ENCODE measurements at regions not wholly inside any gene's neighbourhood (a gene's known extent, or its start where the extent isn't known, plus 50 kb on each side); places are given as distances from the start of the nearest gene placed in this dataset.
A peak's percentile ranks its signal among the peaks of the same experiment; 100 is the strongest.
"Not testable (repeated sequence)": the region's sequence is repeated elsewhere in the genome, so short reads cannot be mapped to it uniquely, and the experiment has no call there.

- H3K9me3 ChIP-seq (replicated peaks): no peaks in the 10 kb centered on the region
- H3K36me3 ChIP-seq: no peaks in the 10 kb centered on the region
- no peaks in the 10 kb centered on the region; the same call in 1 of the 2 replicates for H3K27me3 ChIP-seq
- H3K27ac ChIP-seq: no peak overlapping the region
- no peak overlapping the region for H3K4me3 ChIP-seq
- no peaks in the 10 kb centered on the region for H3K4me1 ChIP-seq
- peak in 1 of 2 experiments; percentile 28 for DNase-seq
Measured at GRCh38 chr19:28301463-28301862, 911.5 kb downstream of the UQCRFS1 start.

- Histone ChIP-seq H3K4me3 (no peak overlapping the region), H3K9me3 (replicated peaks) (no peaks in the 10 kb centered on the region), H3K4me1 (no peaks in the 10 kb centered on the region), H3K27me3 (no peaks in the 10 kb centered on the region; the same call in none of the 2 replicates), H3K36me3 (no peaks in the 10 kb centered on the region), H3K27ac (no peak overlapping the region)
- DNase-seq: no peak
Measured at GRCh38 chr19:28299649-28300048, 913.3 kb downstream of the UQCRFS1 start.

- H3K4me1 ChIP-seq: no peaks in the 10 kb centered on the region
- H3K4me3 ChIP-seq: no peak overlapping the region
- no peaks in the 10 kb centered on the region for H3K9me3 ChIP-seq (replicated peaks)
- DNase-seq: no peak
- H3K36me3 ChIP-seq: no peaks in the 10 kb centered on the region
- no peaks in the 10 kb centered on the region; the same call in none of the 2 replicates for H3K27me3 ChIP-seq
- H3K27ac ChIP-seq: no peak overlapping the region
Measured at GRCh38 chr19:28297586-28298157, 915.3 kb downstream of the UQCRFS1 start.

GRCh38 chr19:28297036-28297435 is 915.9 kb downstream of the UQCRFS1 start:
- no peak overlapping the region for H3K27ac ChIP-seq
- H3K27me3 ChIP-seq: no peaks in the 10 kb centered on the region; the same call in none of the 2 replicates
- H3K9me3 ChIP-seq (replicated peaks): no peaks in the 10 kb centered on the region
- DNase-seq: no peak
- no peaks in the 10 kb centered on the region for H3K4me1 ChIP-seq
- H3K36me3 ChIP-seq: no peaks in the 10 kb centered on the region
- H3K4me3 ChIP-seq: no peak overlapping the region

- Histone ChIP-seq H3K36me3 (no peaks in the 10 kb centered on the region), H3K27ac (no peak overlapping the region), H3K9me3 (replicated peaks) (no peaks in the 10 kb centered on the region), H3K27me3 (no peaks in the 10 kb centered on the region; the same call in none of the 2 replicates), H3K4me3 (no peak overlapping the region), H3K4me1 (no peaks in the 10 kb centered on the region)
- DNase-seq: no peak
Measured at GRCh38 chr19:28296506-28296905, 916.4 kb downstream of the UQCRFS1 start.

GRCh38 chr19:28294975-28295374 is 918.0 kb downstream of the UQCRFS1 start:
- H3K4me1 ChIP-seq; H3K9me3 ChIP-seq (replicated peaks); H3K27ac ChIP-seq; DNase-seq; H3K27me3 ChIP-seq; H3K36me3 ChIP-seq; H3K4me3 ChIP-seq: not testable (repeated sequence)

GRCh38 chr19:28294395-28294794 is 918.6 kb downstream of the UQCRFS1 start:
- Histone ChIP-seq H3K36me3 (no peaks in the 10 kb centered on the region), H3K4me1 (peaks cover 4% of the 10 kb centered on the region; the same call in 1 of the 2 replicates), H3K27me3 (no peaks in the 10 kb centered on the region; the same call in none of the 2 replicates), H3K27ac (no peak overlapping the region), H3K9me3 (replicated peaks) (no peaks in the 10 kb centered on the region), H3K4me3 (no peak overlapping the region)
- no peak for DNase-seq

GRCh38 chr19:28293685-28294084 is 919.3 kb downstream of the UQCRFS1 start:
- Histone ChIP-seq H3K9me3 (replicated peaks) (no peaks in the 10 kb centered on the region), H3K27me3 (no peaks in the 10 kb centered on the region; the same call in none of the 2 replicates), H3K4me1 (peaks cover 9% of the 10 kb centered on the region; the same call in 1 of the 2 replicates), H3K36me3 (no peaks in the 10 kb centered on the region), H3K27ac (no peak overlapping the region), H3K4me3 (no peak overlapping the region)
- DNase-seq: no peak

- Histone ChIP-seq H3K27ac (no peak overlapping the region), H3K4me1 (peaks cover 9% of the 10 kb centered on the region; the same call in 1 of the 2 replicates), H3K27me3 (no peaks in the 10 kb centered on the region; the same call in none of the 2 replicates), H3K36me3 (no peaks in the 10 kb centered on the region), H3K9me3 (replicated peaks) (no peaks in the 10 kb centered on the region), H3K4me3 (no peak overlapping the region)
- peak; percentile 29 to 51 for DNase-seq
Measured at GRCh38 chr19:28292822-28293500, 920.0 kb downstream of the UQCRFS1 start.

GRCh38 chr19:28291874-28292273 is 921.1 kb downstream of the UQCRFS1 start:
- DNase-seq: no peak
- Histone ChIP-seq H3K4me1 (peaks cover 9% of the 10 kb centered on the region; the same call in 1 of the 2 replicates), H3K36me3 (no peaks in the 10 kb centered on the region), H3K9me3 (replicated peaks) (no peaks in the 10 kb centered on the region), H3K4me3 (no peak overlapping the region), H3K27me3 (no peaks in the 10 kb centered on the region; the same call in none of the 2 replicates), H3K27ac (no peak overlapping the region)

GRCh38 chr19:28290963-28291657 is 921.8 kb downstream of the UQCRFS1 start:
- H3K4me1 ChIP-seq: peaks cover 9% of the 10 kb centered on the region; the same call in 1 of the 2 replicates
- no peak overlapping the region for H3K27ac ChIP-seq
- H3K4me3 ChIP-seq: no peak overlapping the region
- no peaks in the 10 kb centered on the region for H3K9me3 ChIP-seq (replicated peaks)
- H3K36me3 ChIP-seq: no peaks in the 10 kb centered on the region
- DNase-seq: no peak
- no peaks in the 10 kb centered on the region; the same call in 1 of the 2 replicates for H3K27me3 ChIP-seq

GRCh38 chr19:28289295-28290063 is 923.5 kb downstream of the UQCRFS1 start:
- H3K27ac ChIP-seq: peak overlapping the region; percentile 42; the same call in 1 of the 2 replicates
- no peaks in the 10 kb centered on the region for H3K9me3 ChIP-seq (replicated peaks)
- peaks cover 9% of the 10 kb centered on the region; the same call in 1 of the 2 replicates for H3K4me1 ChIP-seq

GRCh38 chr19:28288572-28289264 is 924.2 kb downstream of the UQCRFS1 start:
- Histone ChIP-seq H3K9me3 (replicated peaks) (no peaks in the 10 kb centered on the region), H3K27me3 (no peaks in the 10 kb centered on the region), H3K4me3 (no peak overlapping the region), H3K36me3 (no peaks in the 10 kb centered on the region), H3K27ac (peak overlapping the region; percentile 42; the same call in 1 of the 2 replicates), H3K4me1 (peaks cover 9% of the 10 kb centered on the region; the same call in 1 of the 2 replicates)
- DNase-seq: peak in 1 of 2 experiments; percentile 28

More at GRCh38 chr19:28289295-28290063, 923.5 kb downstream of the UQCRFS1 start:
- H3K4me3 ChIP-seq: no peak overlapping the region
- H3K36me3 ChIP-seq: no peaks in the 10 kb centered on the region
- peak; percentile 68 to 77 for DNase-seq
- H3K27me3 ChIP-seq: no peaks in the 10 kb centered on the region

GRCh38 chr19:28285917-28286316 is 927.0 kb downstream of the UQCRFS1 start:
- no peak overlapping the region for H3K27ac ChIP-seq
- H3K36me3 ChIP-seq: no peaks in the 10 kb centered on the region
- H3K9me3 ChIP-seq (replicated peaks): no peaks in the 10 kb centered on the region
- H3K4me1 ChIP-seq: peaks cover 9% of the 10 kb centered on the region; the same call in 1 of the 2 replicates
- no peaks in the 10 kb centered on the region for H3K27me3 ChIP-seq
- DNase-seq: no peak
- no peak overlapping the region for H3K4me3 ChIP-seq
